ENCODE measurements at regions not wholly inside any gene's neighbourhood (a gene's known extent, or its start where the extent isn't known, plus 50 kb on each side); places are given as distances from the start of the nearest gene placed in this dataset.

- TF ChIP-seq POLR2AphosphoS5 (IDR thresholded peaks at IDR 0.05; ENCODE audit: low read depth, low read length), result no peak
- TF ChIP-seq TAF1 (IDR thresholded peaks at IDR 0.05; ENCODE audit: borderline replicate concordance, low read depth, low read length), result no peak
These were observed 118.0 kb upstream of the PRSS58 start for GRCh38 chr7:142375710-142376313.

Data from GM12892 (cell line).